SJCRH30 (cell line): ENCODE measurements at regions not wholly inside any gene's neighbourhood (a gene's known extent, or its start where the extent isn't known, plus 50 kb on each side); places are given as distances from the start of the nearest gene placed in this dataset.
A peak's percentile ranks its signal among the peaks of the same experiment; 100 is the strongest.
"Not testable (repeated sequence)": the region's sequence is repeated elsewhere in the genome, so short reads cannot be mapped to it uniquely, and the experiment has no call there.

Source experiments
- DNase-seq, 2 experiments: peaks; one replicate each; pipeline ENCODE4 v3.0.0-alpha.2; 2015 to 2020
- H3K27ac ChIP-seq: fragments of 250-450 bp; sonication (Bioruptor Pico); 2 replicates; pipeline ENCODE4 v1.5.1; 2020; ENCODE audit warnings: mild to moderate bottlenecking, moderate library complexity
- H3K27me3 ChIP-seq: fragments of 250-450 bp; sonication (Bioruptor Pico); 2 replicates; pipeline ENCODE4 v1.5.1; 2020; ENCODE audit warnings: mild to moderate bottlenecking, moderate library complexity
- H3K36me3 ChIP-seq: fragments of 250-450 bp; sonication (Bioruptor Pico); 2 replicates; pipeline ENCODE4 v1.5.1; 2020; ENCODE audit warnings: mild to moderate bottlenecking, moderate library complexity
- H3K4me1 ChIP-seq: fragments of 250-450 bp; sonication (Bioruptor Pico); 2 replicates; pipeline ENCODE4 v1.5.1; 2020; ENCODE audit warnings: mild to moderate bottlenecking, moderate library complexity
- H3K4me3 ChIP-seq: fragments of 250-450 bp; sonication (Bioruptor Pico); 2 replicates; pipeline ENCODE4 v1.5.1; 2020; ENCODE audit warnings: mild to moderate bottlenecking, moderate library complexity
- H3K9me3 ChIP-seq: fragments of 250-450 bp; sonication (Bioruptor Pico); replicated peaks from 2 replicates; pipeline ENCODE4 v1.5.1; 2020; ENCODE audit warnings: mild to moderate bottlenecking, moderate library complexity

GRCh38 chr20:22836877-22837276 is 198.2 kb upstream of the SSTR4 start:
- Histone ChIP-seq H3K9me3 (no peaks in the 10 kb centered on the region), H3K36me3 (no peaks in the 10 kb centered on the region), H3K4me3 (no peak overlapping the region), H3K4me1 (no peaks in the 10 kb centered on the region), H3K27ac (no peak overlapping the region), H3K27me3 (no peaks in the 10 kb centered on the region)
- no peak for DNase-seq

GRCh38 chr20:22838001-22838400 is 197.1 kb upstream of the SSTR4 start:
- no peak for DNase-seq
- Histone ChIP-seq H3K9me3 (no peaks in the 10 kb centered on the region), H3K4me3 (no peak overlapping the region), H3K27me3 (no peaks in the 10 kb centered on the region), H3K27ac (no peak overlapping the region), H3K36me3 (no peaks in the 10 kb centered on the region), H3K4me1 (no peaks in the 10 kb centered on the region)

GRCh38 chr20:22841846-22842245 is 193.3 kb upstream of the SSTR4 start:
- Histone ChIP-seq H3K27me3 (no peaks in the 10 kb centered on the region), H3K9me3 (no peaks in the 10 kb centered on the region), H3K36me3 (no peaks in the 10 kb centered on the region), H3K4me1 (no peaks in the 10 kb centered on the region), H3K27ac (no peak overlapping the region), H3K4me3 (no peak overlapping the region)
- no peak for DNase-seq

GRCh38 chr20:22842793-22843192 is 192.3 kb upstream of the SSTR4 start:
- Histone ChIP-seq H3K9me3 (no peaks in the 10 kb centered on the region), H3K27ac (no peak overlapping the region), H3K36me3 (no peaks in the 10 kb centered on the region), H3K4me3 (no peak overlapping the region), H3K4me1 (no peaks in the 10 kb centered on the region), H3K27me3 (no peaks in the 10 kb centered on the region)
- DNase-seq = no peak

GRCh38 chr20:22844959-22845358 is 190.2 kb upstream of the SSTR4 start:
- no peak overlapping the region for H3K27ac ChIP-seq
- H3K27me3 ChIP-seq = no peaks in the 10 kb centered on the region
- no peak overlapping the region for H3K4me3 ChIP-seq

GRCh38 chr20:22846863-22847262 is 188.2 kb upstream of the SSTR4 start:
- no peak for DNase-seq
- Histone ChIP-seq H3K9me3 (0 out of 2 replicates have a peak, but pooled peaks cover 4% of the 10 kb centered on the region), H3K27ac (no peak overlapping the region), H3K4me1 (no peaks in the 10 kb centered on the region; the same call in 1 of the 2 replicates), H3K36me3 (no peaks in the 10 kb centered on the region), H3K27me3 (no peaks in the 10 kb centered on the region), H3K4me3 (no peak overlapping the region)

More at GRCh38 chr20:22844959-22845358, 190.2 kb upstream of the SSTR4 start:
- no peaks in the 10 kb centered on the region for H3K36me3 ChIP-seq
- H3K4me1 ChIP-seq = no peaks in the 10 kb centered on the region
- H3K9me3 ChIP-seq = 0 out of 2 replicates have a peak, but pooled peaks cover 4% of the 10 kb centered on the region
- no peak for DNase-seq

GRCh38 chr20:22848364-22848763 is 186.7 kb upstream of the SSTR4 start:
- no peak overlapping the region for H3K27ac ChIP-seq
- no peak overlapping the region for H3K4me3 ChIP-seq
- no peaks in the 10 kb centered on the region for H3K27me3 ChIP-seq
- no peak for DNase-seq
- H3K9me3 ChIP-seq = 0 out of 2 replicates have a peak, but pooled peaks cover 4% of the 10 kb centered on the region
- H3K36me3 ChIP-seq = no peaks in the 10 kb centered on the region
- no peaks in the 10 kb centered on the region; the same call in 1 of the 2 replicates for H3K4me1 ChIP-seq

- DNase-seq = peak; percentile 44 to 62
- not testable (repeated sequence) for H3K27ac ChIP-seq, H3K4me3 ChIP-seq, H3K4me1 ChIP-seq, H3K9me3 ChIP-seq, H3K36me3 ChIP-seq, H3K27me3 ChIP-seq
These were observed 183.3 kb upstream of the SSTR4 start for GRCh38 chr20:22851679-22852346.

GRCh38 chr20:22861231-22861980 is 173.7 kb upstream of the SSTR4 start:
- Histone ChIP-seq H3K4me3 (no peak overlapping the region), H3K9me3 (no peaks in the 10 kb centered on the region), H3K4me1 (peaks cover 43% of the 10 kb centered on the region), H3K27me3 (no peaks in the 10 kb centered on the region), H3K27ac (no peak overlapping the region), H3K36me3 (no peaks in the 10 kb centered on the region)
- no peak for DNase-seq

- Histone ChIP-seq H3K27ac (no peak overlapping the region), H3K4me3 (no peak overlapping the region), H3K36me3 (no peaks in the 10 kb centered on the region)
These were observed 173.1 kb upstream of the SSTR4 start for GRCh38 chr20:22861990-22862389.

GRCh38 chr20:22862671-22863230 is 172.4 kb upstream of the SSTR4 start:
- H3K27ac ChIP-seq = no peak overlapping the region; the same call in 1 of the 2 replicates
- no peaks in the 10 kb centered on the region for H3K27me3 ChIP-seq
- H3K9me3 ChIP-seq = no peaks in the 10 kb centered on the region
- no peaks in the 10 kb centered on the region for H3K36me3 ChIP-seq
- DNase-seq = peak in 1 of 2 experiments; percentile 25
- no peak overlapping the region for H3K4me3 ChIP-seq
- H3K4me1 ChIP-seq = peaks cover 54% of the 10 kb centered on the region

More at GRCh38 chr20:22861990-22862389, 173.1 kb upstream of the SSTR4 start:
- no peak for DNase-seq
- Histone ChIP-seq H3K4me1 (peaks cover 49% of the 10 kb centered on the region), H3K9me3 (no peaks in the 10 kb centered on the region), H3K27me3 (no peaks in the 10 kb centered on the region)

- no peaks in the 10 kb centered on the region for H3K36me3 ChIP-seq
- H3K4me3 ChIP-seq = no peak overlapping the region
- H3K9me3 ChIP-seq = no peaks in the 10 kb centered on the region
- DNase-seq = peak; percentile 86 to 92
- peak overlapping the region; percentile 19; the same call in 1 of the 2 replicates for H3K27ac ChIP-seq
- peaks cover 58% of the 10 kb centered on the region for H3K4me1 ChIP-seq
- H3K27me3 ChIP-seq = no peaks in the 10 kb centered on the region
These were observed 171.3 kb upstream of the SSTR4 start for GRCh38 chr20:22863826-22864225.

- H3K9me3 ChIP-seq = 0 out of 2 replicates have a peak, but pooled peaks cover 3% of the 10 kb centered on the region
- peak; percentile 67 to 90 for DNase-seq
- H3K4me3 ChIP-seq = no peak overlapping the region
- H3K4me1 ChIP-seq = peaks cover 58% of the 10 kb centered on the region
- peak overlapping the region; percentile 48 for H3K27ac ChIP-seq
- H3K27me3 ChIP-seq = no peaks in the 10 kb centered on the region
- H3K36me3 ChIP-seq = no peaks in the 10 kb centered on the region
These were observed 168.2 kb upstream of the SSTR4 start for GRCh38 chr20:22866812-22867341.

GRCh38 chr20:22878166-22878565 is 156.9 kb upstream of the SSTR4 start:
- Histone ChIP-seq H3K27ac (no peak overlapping the region), H3K4me1 (no peaks in the 10 kb centered on the region)

GRCh38 chr20:22880277-22880676 is 154.8 kb upstream of the SSTR4 start:
- Histone ChIP-seq H3K4me1 (no peaks in the 10 kb centered on the region), H3K27ac (no peak overlapping the region), H3K9me3 (peaks cover 9% of the 10 kb centered on the region; the same call in 1 of the 2 replicates), H3K27me3 (0 out of 2 replicates have a peak, but pooled peaks cover 2% of the 10 kb centered on the region), H3K36me3 (no peaks in the 10 kb centered on the region), H3K4me3 (no peak overlapping the region)
- DNase-seq = no peak

More at GRCh38 chr20:22878166-22878565, 156.9 kb upstream of the SSTR4 start:
- Histone ChIP-seq H3K4me3 (no peak overlapping the region), H3K36me3 (no peaks in the 10 kb centered on the region), H3K27me3 (0 out of 2 replicates have a peak, but pooled peaks cover 2% of the 10 kb centered on the region), H3K9me3 (peaks cover 4% of the 10 kb centered on the region; the same call in 1 of the 2 replicates)
- DNase-seq = no peak
